Vagina (tissue), 2 donors: ENCODE measurements at regions not wholly inside any gene's neighbourhood (a gene's known extent, or its start where the extent isn't known, plus 50 kb on each side); places are given as distances from the start of the nearest gene placed in this dataset.

Source experiments
- DNase-seq, 2 donors: peaks; one replicate each; pipeline ENCODE4 v3.0.0-alpha.2; 2017; ENCODE audit errors: extremely low spot score in 2 of 2
- H3K27ac ChIP-seq: fragments of 200-600 bp; sonication (generic); one replicate; pipeline ENCODE4 v1.5.1; 2019
- H3K27me3 ChIP-seq: fragments of 200-600 bp; sonication (generic); one replicate; pipeline ENCODE4 v1.5.1; 2019
- H3K36me3 ChIP-seq, 2 donors: fragments of 200-600 bp; sonication (generic); one replicate each; pipeline ENCODE4 v1.5.1; 2017 to 2019
- H3K4me1 ChIP-seq: fragments of 200-600 bp; sonication (generic); one replicate; pipeline ENCODE4 v1.5.1; 2019
- H3K4me3 ChIP-seq, 2 donors: fragments of 200-600 bp; sonication (generic); 1 replicate in 1 of 2; 2 replicates in 1 of 2; pipeline ENCODE4 v1.5.1; 2016 to 2019
- H3K9me3 ChIP-seq: fragments of 200-600 bp; sonication (generic); one replicate; pipeline ENCODE4 v1.5.1; 2019
- CTCF ChIP-seq, 3 experiments: fragments of 450-650 bp in 2 of 3; fragments of 200-600 bp in 1 of 3; sonication (generic) in 1 of 3; IDR thresholded peaks; one replicate each; pipeline ENCODE4 v1.5.1; 2017 to 2019; ENCODE audit warnings: antibody characterized with exemption in 3 of 3, mild to moderate bottlenecking in 2 of 3, moderate library complexity in 2 of 3
- POLR2A ChIP-seq, 2 donors: fragments of 450-650 bp; IDR thresholded peaks; one replicate each; pipeline ENCODE4 v1.6.1; 2017; ENCODE audit warnings: antibody characterized with exemption in 2 of 2, mild to moderate bottlenecking in 2 of 2, moderate library complexity in 2 of 2
- POLR2AphosphoS5 ChIP-seq, 2 donors: sonication (generic); formaldehyde crosslinking; IDR thresholded peaks; one replicate each; pipeline ENCODE4 v1.9.0; 2017; ENCODE audit warnings: antibody characterized with exemption in 2 of 2, mild to moderate bottlenecking in 2 of 2, low read depth in 1 of 2; ENCODE audit not compliant: insufficient read depth in 1 of 2
- intact Hi-C: fragments of 100-400 bp; cut with DNase I; formaldehyde crosslinking; loops from one replicate; pipeline ENCODE4 v1.15.1; 2023

- Histone ChIP-seq H3K27me3 (no peaks in the 10 kb centered on the region), H3K4me3 (no peak overlapping the region), H3K27ac (no peak overlapping the region), H3K9me3 (no peaks in the 10 kb centered on the region), H3K4me1 (no peaks in the 10 kb centered on the region), H3K36me3 (no peaks in the 10 kb centered on the region)
- intact Hi-C loops = no loop called here
- TF ChIP-seq POLR2A (IDR thresholded peaks at IDR 0.05) = no peak
- no peak for DNase-seq
Measured at GRCh38 chr2:67012165-67012564, 385.0 kb upstream of the ETAA1 start.

GRCh38 chr2:67013821-67014220 lies 383.3 kb upstream of the ETAA1 start:
- intact Hi-C loops = no loop called here
- H3K4me1 ChIP-seq = no peaks in the 10 kb centered on the region
- H3K36me3 ChIP-seq = no peaks in the 10 kb centered on the region
- no peak for TF ChIP-seq POLR2AphosphoS5 (IDR thresholded peaks at IDR 0.05; ENCODE audit: insufficient read depth in 1 of 2, low read depth in 1 of 2)
- TF ChIP-seq POLR2A (IDR thresholded peaks at IDR 0.05) = no peak
- no peak for TF ChIP-seq CTCF (IDR thresholded peaks at IDR 0.05)
- no peak for DNase-seq
- no peaks in the 10 kb centered on the region for H3K27me3 ChIP-seq
- H3K27ac ChIP-seq = no peak overlapping the region
- H3K9me3 ChIP-seq = no peaks in the 10 kb centered on the region
- no peak overlapping the region for H3K4me3 ChIP-seq

- H3K4me3 ChIP-seq = no peak overlapping the region
- no peaks in the 10 kb centered on the region for H3K4me1 ChIP-seq
- H3K36me3 ChIP-seq = no peaks in the 10 kb centered on the region
- H3K9me3 ChIP-seq = no peaks in the 10 kb centered on the region
- DNase-seq = no peak
- H3K27me3 ChIP-seq = no peaks in the 10 kb centered on the region
- intact Hi-C loops = no loop called here
- no peak overlapping the region for H3K27ac ChIP-seq
- TF ChIP-seq POLR2A (IDR thresholded peaks at IDR 0.05) (no peak), CTCF (IDR thresholded peaks at IDR 0.05) (no peak), POLR2AphosphoS5 (IDR thresholded peaks at IDR 0.05; ENCODE audit: insufficient read depth in 1 of 2, low read depth in 1 of 2) (no peak)
Measured at GRCh38 chr2:67015681-67016080, 381.5 kb upstream of the ETAA1 start.

DNA sequence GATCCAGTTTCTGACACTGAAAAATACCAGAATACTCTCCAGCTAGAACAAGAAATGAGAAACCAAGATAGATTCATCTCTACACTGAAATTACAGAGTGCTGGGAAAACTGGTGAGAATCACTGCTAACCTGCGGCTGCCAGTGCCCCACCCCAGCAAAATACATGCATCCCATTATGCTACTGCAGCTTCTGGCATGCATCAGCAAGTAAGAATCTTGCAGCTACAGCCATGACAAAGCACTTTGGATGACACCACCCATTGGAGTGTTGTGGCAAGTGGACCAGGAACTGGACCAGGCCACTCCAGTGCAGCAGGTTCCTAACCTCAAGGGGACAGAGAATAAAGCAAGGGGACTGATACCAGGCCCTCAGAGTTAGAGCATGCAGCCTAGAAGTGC lies 378.8 kb upstream of the ETAA1 start:
- Histone ChIP-seq H3K27ac (no peak overlapping the region), H3K27me3 (no peaks in the 10 kb centered on the region), H3K9me3 (no peaks in the 10 kb centered on the region), H3K4me3 (no peak overlapping the region), H3K36me3 (no peaks in the 10 kb centered on the region), H3K4me1 (no peaks in the 10 kb centered on the region)
- intact Hi-C loops = no loop called here
- no peak for DNase-seq
- TF ChIP-seq POLR2AphosphoS5 (IDR thresholded peaks at IDR 0.05; ENCODE audit: insufficient read depth in 1 of 2, low read depth in 1 of 2) (no peak), POLR2A (IDR thresholded peaks at IDR 0.05) (no peak), CTCF (IDR thresholded peaks at IDR 0.05) (no peak)

- DNase-seq = no peak
- H3K4me1 ChIP-seq = no peaks in the 10 kb centered on the region
- no peaks in the 10 kb centered on the region for H3K36me3 ChIP-seq
- intact Hi-C loops = no loop called here
- no peak overlapping the region for H3K4me3 ChIP-seq
- no peak for TF ChIP-seq POLR2A (IDR thresholded peaks at IDR 0.05)
- no peak for TF ChIP-seq CTCF (IDR thresholded peaks at IDR 0.05)
- no peak for TF ChIP-seq POLR2AphosphoS5 (IDR thresholded peaks at IDR 0.05; ENCODE audit: insufficient read depth in 1 of 2, low read depth in 1 of 2)
- no peaks in the 10 kb centered on the region for H3K9me3 ChIP-seq
- no peak overlapping the region for H3K27ac ChIP-seq
- H3K27me3 ChIP-seq = no peaks in the 10 kb centered on the region
Measured at GRCh38 chr2:67032076-67032475, 365.1 kb upstream of the ETAA1 start.

DNA sequence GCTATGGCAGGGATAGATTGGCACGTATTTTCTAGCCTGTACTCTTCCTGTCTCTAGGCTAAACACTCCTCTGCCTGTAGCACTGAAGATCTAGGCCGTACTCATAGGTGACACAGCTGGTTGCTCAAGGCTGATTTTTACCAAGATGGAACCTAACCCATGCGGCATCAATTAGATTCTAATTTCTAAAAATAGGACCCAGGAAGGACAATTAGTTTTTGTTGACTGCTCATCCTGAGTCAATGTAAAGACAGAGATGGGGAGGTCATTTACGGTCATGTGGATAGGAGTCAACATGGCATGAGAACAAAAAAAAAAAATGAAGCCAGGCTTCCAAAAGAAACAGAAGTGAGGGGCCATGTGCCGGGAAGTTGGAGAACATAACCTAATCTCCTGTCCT lies 360.7 kb upstream of the ETAA1 start:
- no peaks in the 10 kb centered on the region for H3K36me3 ChIP-seq
- no peak for DNase-seq
- H3K9me3 ChIP-seq = no peaks in the 10 kb centered on the region
- no peaks in the 10 kb centered on the region for H3K4me1 ChIP-seq
- H3K27me3 ChIP-seq = no peaks in the 10 kb centered on the region
- no peak overlapping the region for H3K4me3 ChIP-seq
- intact Hi-C loops = no loop called here
- no peak for TF ChIP-seq CTCF (IDR thresholded peaks at IDR 0.05)
- TF ChIP-seq POLR2A (IDR thresholded peaks at IDR 0.05) = no peak
- no peak for TF ChIP-seq POLR2AphosphoS5 (IDR thresholded peaks at IDR 0.05; ENCODE audit: insufficient read depth in 1 of 2, low read depth in 1 of 2)
- no peak overlapping the region for H3K27ac ChIP-seq
